SK-N-SH treated with all-trans-retinoic acid at 6 μM for 48 hours (cell line): ENCODE measurements at regions not wholly inside any gene's neighbourhood (a gene's known extent, or its start where the extent isn't known, plus 50 kb on each side); places are given as distances from the start of the nearest gene placed in this dataset.

Experiments
- ARNTL ChIP-seq: fragments of 450-650 bp; formaldehyde crosslinking; IDR thresholded peaks from 2 replicates; pipeline ENCODE4 v1.5.0; 2020; ENCODE audit warnings: low read depth, mild to moderate bottlenecking, moderate library complexity, borderline replicate concordance
- CSDC2 ChIP-seq: fragments of 250-450 bp; sonication (Bioruptor Pico); IDR thresholded peaks from 2 replicates; pipeline ENCODE4 v1.5.0; 2020; ENCODE audit warnings: mild to moderate bottlenecking, moderate library complexity
- ESRRG ChIP-seq: fragments of 250-450 bp; sonication (Bioruptor Pico); IDR thresholded peaks from 2 replicates; pipeline ENCODE4 v1.6.1; 2021; ENCODE audit warnings: mild to moderate bottlenecking
- GLIS3 ChIP-seq: fragments of 250-450 bp; sonication (Bioruptor Pico); IDR thresholded peaks from 2 replicates; pipeline ENCODE4 v1.5.0; 2020; ENCODE audit warnings: mild to moderate bottlenecking, moderate library complexity
- PPARA ChIP-seq: fragments of 250-450 bp; sonication (Bioruptor Pico); IDR thresholded peaks from 2 replicates; pipeline ENCODE4 v1.5.0; 2020; ENCODE audit warnings: mild to moderate bottlenecking, borderline replicate concordance
- RARB ChIP-seq: fragments of 250-450 bp; sonication (Bioruptor Pico); IDR thresholded peaks from 2 replicates; pipeline ENCODE4 v1.8.0; 2021; ENCODE audit warnings: mild to moderate bottlenecking, moderate library complexity
- SNAI2 ChIP-seq: fragments of 250-450 bp; sonication (Bioruptor Pico); IDR thresholded peaks from 2 replicates; pipeline ENCODE4 v1.5.0; 2020; ENCODE audit warnings: mild to moderate bottlenecking, moderate library complexity
- TCF4 ChIP-seq: fragments of 250-450 bp; sonication (Bioruptor Pico); IDR thresholded peaks from 2 replicates; pipeline ENCODE4 v1.8.0; 2021; ENCODE audit warnings: mild to moderate bottlenecking, moderate library complexity, borderline replicate concordance
- TOX ChIP-seq: fragments of 250-450 bp; sonication (Bioruptor Pico); IDR thresholded peaks from 2 replicates; pipeline ENCODE4 v1.8.0; 2021; ENCODE audit warnings: mild to moderate bottlenecking, moderate library complexity, borderline replicate concordance
- ZFP3 ChIP-seq: fragments of 250-450 bp; sonication (Bioruptor Pico); IDR thresholded peaks from 2 replicates; pipeline ENCODE4 v1.5.0; 2020; ENCODE audit warnings: mild to moderate bottlenecking, moderate library complexity
- ZNF565 ChIP-seq: fragments of 450-650 bp; formaldehyde crosslinking; conservative IDR thresholded peaks from 2 replicates; pipeline ENCODE4 v1.5.0; 2020; ENCODE audit warnings: low read depth, mild to moderate bottlenecking, moderate library complexity
- ZNF8 ChIP-seq: fragments of 450-650 bp; formaldehyde crosslinking; IDR thresholded peaks from 2 replicates; pipeline ENCODE4 v1.5.0; 2020; ENCODE audit warnings: mild to moderate bottlenecking, moderate library complexity
- TF ChIP-seq, protein P1 (sequence below): fragments of 250-450 bp; sonication (Bioruptor Pico); IDR thresholded peaks from 2 replicates; pipeline ENCODE4 v1.5.1; 2021; ENCODE audit warnings: mild to moderate bottlenecking, moderate library complexity
- TF ChIP-seq, protein P2 (sequence below): fragments of 250-450 bp; sonication (Bioruptor Pico); IDR thresholded peaks from 2 replicates; pipeline ENCODE4 v1.8.0; 2020; ENCODE audit warnings: mild to moderate bottlenecking, moderate library complexity, borderline replicate concordance

DNA sequence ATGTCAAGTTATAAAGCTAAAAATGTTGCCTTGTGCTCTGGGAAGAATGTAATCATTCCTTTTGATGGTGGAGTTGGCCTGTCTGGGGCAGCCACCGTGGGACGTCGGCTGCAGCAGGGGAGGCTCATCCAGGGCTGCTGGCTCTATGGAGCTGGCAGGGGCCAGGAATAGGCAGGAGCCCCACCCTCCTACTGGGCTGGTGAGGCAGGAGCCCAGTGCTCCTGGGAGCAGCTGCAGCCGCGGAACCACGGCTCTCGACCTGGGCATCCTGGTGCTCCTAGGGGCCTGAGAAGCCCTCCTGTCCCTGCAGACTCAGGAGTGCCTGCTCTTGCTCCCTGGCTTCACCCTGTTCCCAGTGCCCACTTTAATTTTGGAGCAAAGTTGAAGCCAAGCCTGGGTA is 127.1 kb downstream of the DIPK2A start:
- no peak for TF ChIP-seq TOX (CRISPR knock-in tag)
- no peak for TF ChIP-seq ARNTL
- no peak for TF ChIP-seq CSDC2 (CRISPR knock-in tag)
- TF ChIP-seq, protein P1, sequence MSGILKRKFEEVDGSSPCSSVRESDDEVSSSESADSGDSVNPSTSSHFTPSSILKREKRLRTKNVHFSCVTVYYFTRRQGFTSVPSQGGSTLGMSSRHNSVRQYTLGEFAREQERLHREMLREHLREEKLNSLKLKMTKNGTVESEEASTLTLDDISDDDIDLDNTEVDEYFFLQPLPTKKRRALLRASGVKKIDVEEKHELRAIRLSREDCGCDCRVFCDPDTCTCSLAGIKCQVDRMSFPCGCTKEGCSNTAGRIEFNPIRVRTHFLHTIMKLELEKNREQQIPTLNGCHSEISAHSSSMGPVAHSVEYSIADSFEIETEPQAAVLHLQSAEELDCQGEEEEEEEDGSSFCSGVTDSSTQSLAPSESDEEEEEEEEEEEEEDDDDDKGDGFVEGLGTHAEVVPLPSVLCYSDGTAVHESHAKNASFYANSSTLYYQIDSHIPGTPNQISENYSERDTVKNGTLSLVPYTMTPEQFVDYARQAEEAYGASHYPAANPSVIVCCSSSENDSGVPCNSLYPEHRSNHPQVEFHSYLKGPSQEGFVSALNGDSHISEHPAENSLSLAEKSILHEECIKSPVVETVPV (CRISPR knock-in tag), result no peak
- no peak for TF ChIP-seq PPARA (CRISPR knock-in tag)
- TF ChIP-seq GLIS3, result no peak
- no peak for TF ChIP-seq SNAI2
- TF ChIP-seq ZFP3 (CRISPR knock-in tag), result no peak
- TF ChIP-seq ZNF565 (CRISPR knock-in tag), result no peak
- no peak for TF ChIP-seq ZNF8 (CRISPR knock-in tag)
- no peak for TF ChIP-seq TCF4 (CRISPR knock-in tag)
- TF ChIP-seq, protein P2, sequence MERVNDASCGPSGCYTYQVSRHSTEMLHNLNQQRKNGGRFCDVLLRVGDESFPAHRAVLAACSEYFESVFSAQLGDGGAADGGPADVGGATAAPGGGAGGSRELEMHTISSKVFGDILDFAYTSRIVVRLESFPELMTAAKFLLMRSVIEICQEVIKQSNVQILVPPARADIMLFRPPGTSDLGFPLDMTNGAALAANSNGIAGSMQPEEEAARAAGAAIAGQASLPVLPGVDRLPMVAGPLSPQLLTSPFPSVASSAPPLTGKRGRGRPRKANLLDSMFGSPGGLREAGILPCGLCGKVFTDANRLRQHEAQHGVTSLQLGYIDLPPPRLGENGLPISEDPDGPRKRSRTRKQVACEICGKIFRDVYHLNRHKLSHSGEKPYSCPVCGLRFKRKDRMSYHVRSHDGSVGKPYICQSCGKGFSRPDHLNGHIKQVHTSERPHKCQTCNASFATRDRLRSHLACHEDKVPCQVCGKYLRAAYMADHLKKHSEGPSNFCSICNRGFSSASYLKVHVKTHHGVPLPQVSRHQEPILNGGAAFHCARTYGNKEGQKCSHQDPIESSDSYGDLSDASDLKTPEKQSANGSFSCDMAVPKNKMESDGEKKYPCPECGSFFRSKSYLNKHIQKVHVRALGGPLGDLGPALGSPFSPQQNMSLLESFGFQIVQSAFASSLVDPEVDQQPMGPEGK (CRISPR knock-in tag), result no peak
- no peak for TF ChIP-seq RARB (CRISPR knock-in tag)
- no peak for TF ChIP-seq ESRRG
